H1 (cell line): ENCODE measurements at regions not wholly inside any gene's neighbourhood (a gene's known extent, or its start where the extent isn't known, plus 50 kb on each side); places are given as distances from the start of the nearest gene placed in this dataset.

Experiments
- BACH1 ChIP-seq: IDR thresholded peaks from 2 replicates; pipeline ENCODE4 v1.6.1; 2012; ENCODE audit warnings: low read length, improper control_type of control experiment
- BCL11A ChIP-seq, 2 experiments: IDR thresholded peaks; one replicate each; pipeline ENCODE4 v1.6.1; 2011; ENCODE audit warnings: low read depth in 2 of 2, low read length in 2 of 2, mild to moderate bottlenecking in 2 of 2
- CBX8 ChIP-seq: fragments of 300-800, 300-1000 bp; sonication (generic); IDR thresholded peaks from 2 replicates; pipeline ENCODE4 v1.7.1; 2016; ENCODE audit warnings: low read depth, low read length, borderline replicate concordance
- CHD1 ChIP-seq: IDR thresholded peaks from 2 replicates; pipeline ENCODE4 v1.6.1; 2012; ENCODE audit warnings: low read depth, low read length, improper control_type of control experiment
- CHD7 ChIP-seq: fragments of 300-600 bp; sonication (generic); IDR thresholded peaks from 2 replicates; pipeline ENCODE4 v1.7.1; 2012; ENCODE audit warnings: low read length, moderate library complexity, mild to moderate bottlenecking, inconsistent platforms; ENCODE audit not compliant: insufficient replicate concordance
- FOSL1 ChIP-seq: IDR thresholded peaks from 2 replicates; pipeline ENCODE4 v1.6.1; 2011; ENCODE audit warnings: mild to moderate bottlenecking, low read depth, low read length, moderate library complexity; ENCODE audit not compliant: insufficient read depth
- GABPA ChIP-seq: IDR thresholded peaks from 2 replicates; pipeline ENCODE4 v1.6.1; 2011; ENCODE audit warnings: mild to moderate bottlenecking, low read length, moderate library complexity, borderline replicate concordance; ENCODE audit not compliant: insufficient read depth
- JUN ChIP-seq: IDR thresholded peaks from 2 replicates; pipeline ENCODE4 v1.6.1; 2011; ENCODE audit warnings: low read depth, mild to moderate bottlenecking, improper control_type of control experiment, low read length
- NANOG ChIP-seq: IDR thresholded peaks from 2 replicates; pipeline ENCODE4 v1.6.1; 2011; ENCODE audit warnings: low read length, low read depth, mild to moderate bottlenecking, inconsistent platforms; ENCODE audit not compliant: insufficient read depth, poor library complexity, severe bottlenecking
- SIRT6 ChIP-seq: IDR thresholded peaks from one replicate; pipeline ENCODE4 v1.7.1; 2012; ENCODE audit warnings: low read length, inconsistent platforms
- SP1 ChIP-seq: IDR thresholded peaks from 2 replicates; pipeline ENCODE4 v1.6.1; 2011; ENCODE audit warnings: low read depth, low read length
- SP4 ChIP-seq: IDR thresholded peaks from 2 replicates; pipeline ENCODE4 v1.6.1; 2012; ENCODE audit warnings: low read length, inconsistent platforms
- SRF ChIP-seq: IDR thresholded peaks from 2 replicates; pipeline ENCODE4 v1.6.1; 2011; ENCODE audit warnings: mild to moderate bottlenecking, low read depth, low read length, moderate library complexity

GRCh38 chr7:130907439-130907838, 173.4 kb upstream of the KLF14 start (continued):
- TF ChIP-seq CHD7, result no peak
- TF ChIP-seq SRF, result no peak
- TF ChIP-seq FOSL1, result no peak
- no peak for TF ChIP-seq JUN
- TF ChIP-seq SP4, result no peak
- TF ChIP-seq NANOG, result no peak
- TF ChIP-seq CHD1, result no peak
- TF ChIP-seq BCL11A (IDR thresholded peaks at IDR 0.05; ENCODE audit: low read depth in 2 of 2, low read length in 2 of 2), result no peak
- TF ChIP-seq BACH1, result no peak
- no peak for TF ChIP-seq GABPA
- no peak for TF ChIP-seq CBX8
- TF ChIP-seq SIRT6, result no peak
- no peak for TF ChIP-seq SP1
